ENCODE measurements at regions not wholly inside any gene's neighbourhood (a gene's known extent, or its start where the extent isn't known, plus 50 kb on each side); places are given as distances from the start of the nearest gene placed in this dataset.

DNA sequence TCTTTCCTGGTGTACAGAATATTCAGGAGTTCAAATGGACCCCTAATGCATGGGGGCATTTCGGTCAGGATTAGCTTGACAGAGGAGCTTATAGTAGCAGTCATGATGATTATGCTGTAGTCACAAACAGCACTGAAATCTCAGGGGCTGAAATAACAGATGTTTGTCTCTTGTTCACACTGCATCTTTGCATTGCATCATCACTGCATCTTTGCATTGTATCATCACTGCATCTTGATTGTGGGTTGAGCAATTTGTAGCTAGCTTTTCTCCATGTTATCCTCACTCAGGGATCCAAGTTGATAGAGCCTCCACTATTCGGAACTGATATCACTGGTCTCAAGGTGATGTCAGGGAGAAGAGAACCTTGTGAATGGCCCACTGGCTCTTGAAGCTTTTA, 160.9 kb downstream of the GATB start:
- TF ChIP-seq, protein P1, sequence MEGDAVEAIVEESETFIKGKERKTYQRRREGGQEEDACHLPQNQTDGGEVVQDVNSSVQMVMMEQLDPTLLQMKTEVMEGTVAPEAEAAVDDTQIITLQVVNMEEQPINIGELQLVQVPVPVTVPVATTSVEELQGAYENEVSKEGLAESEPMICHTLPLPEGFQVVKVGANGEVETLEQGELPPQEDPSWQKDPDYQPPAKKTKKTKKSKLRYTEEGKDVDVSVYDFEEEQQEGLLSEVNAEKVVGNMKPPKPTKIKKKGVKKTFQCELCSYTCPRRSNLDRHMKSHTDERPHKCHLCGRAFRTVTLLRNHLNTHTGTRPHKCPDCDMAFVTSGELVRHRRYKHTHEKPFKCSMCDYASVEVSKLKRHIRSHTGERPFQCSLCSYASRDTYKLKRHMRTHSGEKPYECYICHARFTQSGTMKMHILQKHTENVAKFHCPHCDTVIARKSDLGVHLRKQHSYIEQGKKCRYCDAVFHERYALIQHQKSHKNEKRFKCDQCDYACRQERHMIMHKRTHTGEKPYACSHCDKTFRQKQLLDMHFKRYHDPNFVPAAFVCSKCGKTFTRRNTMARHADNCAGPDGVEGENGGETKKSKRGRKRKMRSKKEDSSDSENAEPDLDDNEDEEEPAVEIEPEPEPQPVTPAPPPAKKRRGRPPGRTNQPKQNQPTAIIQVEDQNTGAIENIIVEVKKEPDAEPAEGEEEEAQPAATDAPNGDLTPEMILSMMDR (IDR thresholded peaks at IDR 0.05), result no peak
- no peak for TF ChIP-seq EZH2 (IDR thresholded peaks at IDR 0.05)
- TF ChIP-seq EZH2phosphoT487 (IDR thresholded peaks at IDR 0.05), result no peak

Data from neural progenitor cell (in vitro differentiated cells).